ENCODE measurements at regions not wholly inside any gene's neighbourhood (a gene's known extent, or its start where the extent isn't known, plus 50 kb on each side); places are given as distances from the start of the nearest gene placed in this dataset.

GRCh38 chr12:59374783-59375182, 221.0 kb upstream of the SLC16A7 start:
- Histone ChIP-seq H2BK120ac (ENCODE audit: insufficient read depth, low read length, poor library complexity) (no peak overlapping the region), H3K79me1 (ENCODE audit: low read length) (no peaks in the 10 kb centered on the region), H3K18ac (ENCODE audit: low read length) (no peak overlapping the region), H3K9me3 (ENCODE audit: insufficient read depth, low read depth, low read length) (no peaks in the 10 kb centered on the region), H3K36me3 (ENCODE audit: control insufficient read depth in 1 of 2, insufficient read depth in 2 of 2, low read length in 2 of 2) (no peaks in the 10 kb centered on the region), H3K79me2 (ENCODE audit: control insufficient read depth, insufficient read depth, low read length, poor library complexity) (no peaks in the 10 kb centered on the region), H4K91ac (ENCODE audit: low read depth, low read length) (no peak overlapping the region), H2BK12ac (ENCODE audit: low read length) (no peak overlapping the region), H4K12ac (ENCODE audit: low read depth, low read length) (no peak overlapping the region), H3K4me1 (ENCODE audit: control insufficient read depth in 1 of 2, insufficient read depth in 2 of 2, low read length in 2 of 2) (no peaks in the 10 kb centered on the region), H2AFZ (ENCODE audit: insufficient read depth, low read length, poor library complexity) (no peak overlapping the region), H3K4me2 (ENCODE audit: low read length) (no peak overlapping the region), H2AK5ac (ENCODE audit: low read length) (no peak overlapping the region), H4K8ac (ENCODE audit: low read depth, low read length) (no peak overlapping the region), H2BK5ac (ENCODE audit: low read depth, low read length, poor library complexity) (no peak overlapping the region), H3K23ac (ENCODE audit: low read length) (no peak overlapping the region), H3K4me3 (ENCODE audit: low read depth, low read length) (no peak overlapping the region), H3K27ac (ENCODE audit: low read depth, low read length) (no peak overlapping the region), H3K4ac (ENCODE audit: low read depth, low read length) (no peak overlapping the region), H3K27me3 (ENCODE audit: insufficient read depth, low read length) (no peaks in the 10 kb centered on the region), H3K14ac (ENCODE audit: low read length) (no peak overlapping the region), H3K9ac (ENCODE audit: low read length) (no peak overlapping the region)
- no peak for DNase-seq
- whole genome bisulfite sequencing (ENCODE audit: extremely low coverage, insufficient coverage, insufficient read length) = 100% methylated on average over 1 of the region's 1 CpG

- DNase-seq = peak in 1 of 2 donors; percentile 3
- H3K4me1 ChIP-seq (ENCODE audit: control insufficient read depth in 1 of 2, insufficient read depth in 2 of 2, low read length in 2 of 2) = no peaks in the 10 kb centered on the region
- H2BK12ac ChIP-seq (ENCODE audit: low read length) = no peak overlapping the region
- H3K4ac ChIP-seq (ENCODE audit: low read depth, low read length) = no peak overlapping the region
- H3K27me3 ChIP-seq (ENCODE audit: insufficient read depth, low read length) = no peaks in the 10 kb centered on the region
- no peaks in the 10 kb centered on the region for H3K36me3 ChIP-seq (ENCODE audit: control insufficient read depth in 1 of 2, insufficient read depth in 2 of 2, low read length in 2 of 2)
- no peaks in the 10 kb centered on the region for H3K9me3 ChIP-seq (ENCODE audit: insufficient read depth, low read depth, low read length)
- no CpG with 5 or more reads among the region's 3 CpGs for WGBS (ENCODE audit: extremely low coverage, insufficient coverage, insufficient read length)
- no peak overlapping the region for H4K91ac ChIP-seq (ENCODE audit: low read depth, low read length)
- no peak overlapping the region for H2AK5ac ChIP-seq (ENCODE audit: low read length)
- no peak overlapping the region for H2BK120ac ChIP-seq (ENCODE audit: insufficient read depth, low read length, poor library complexity)
- no peak overlapping the region for H3K14ac ChIP-seq (ENCODE audit: low read length)
- H3K79me1 ChIP-seq (ENCODE audit: low read length) = no peaks in the 10 kb centered on the region
- no peak overlapping the region for H4K8ac ChIP-seq (ENCODE audit: low read depth, low read length)
- no peak overlapping the region for H2AFZ ChIP-seq (ENCODE audit: insufficient read depth, low read length, poor library complexity)
- no peaks in the 10 kb centered on the region for H3K79me2 ChIP-seq (ENCODE audit: control insufficient read depth, insufficient read depth, low read length, poor library complexity)
- H3K9ac ChIP-seq (ENCODE audit: low read length) = no peak overlapping the region
- no peak overlapping the region for H3K27ac ChIP-seq (ENCODE audit: low read depth, low read length)
- no peak overlapping the region for H3K23ac ChIP-seq (ENCODE audit: low read length)
- H3K4me3 ChIP-seq (ENCODE audit: low read depth, low read length) = no peak overlapping the region
- no peak overlapping the region for H3K4me2 ChIP-seq (ENCODE audit: low read length)
- no peak overlapping the region for H3K18ac ChIP-seq (ENCODE audit: low read length)
- H4K12ac ChIP-seq (ENCODE audit: low read depth, low read length) = no peak overlapping the region
- no peak overlapping the region for H2BK5ac ChIP-seq (ENCODE audit: low read depth, low read length, poor library complexity)
Observed at GRCh38 chr12:59372956-59373355, 222.9 kb upstream of the SLC16A7 start.

- Histone ChIP-seq H4K12ac (ENCODE audit: low read depth, low read length) (no peak overlapping the region), H3K14ac (ENCODE audit: low read length) (no peak overlapping the region), H3K79me1 (ENCODE audit: low read length) (no peaks in the 10 kb centered on the region), H3K9me3 (ENCODE audit: insufficient read depth, low read depth, low read length) (no peaks in the 10 kb centered on the region), H2BK12ac (ENCODE audit: low read length) (no peak overlapping the region), H3K36me3 (ENCODE audit: control insufficient read depth in 1 of 2, insufficient read depth in 2 of 2, low read length in 2 of 2) (no peaks in the 10 kb centered on the region), H3K27ac (ENCODE audit: low read depth, low read length) (no peak overlapping the region), H2BK120ac (ENCODE audit: insufficient read depth, low read length, poor library complexity) (no peak overlapping the region), H2AK5ac (ENCODE audit: low read length) (no peak overlapping the region), H3K4me1 (ENCODE audit: control insufficient read depth in 1 of 2, insufficient read depth in 2 of 2, low read length in 2 of 2) (no peaks in the 10 kb centered on the region), H3K27me3 (ENCODE audit: insufficient read depth, low read length) (no peaks in the 10 kb centered on the region), H3K4ac (ENCODE audit: low read depth, low read length) (no peak overlapping the region), H3K79me2 (ENCODE audit: control insufficient read depth, insufficient read depth, low read length, poor library complexity) (no peaks in the 10 kb centered on the region), H3K4me2 (ENCODE audit: low read length) (no peak overlapping the region), H3K4me3 (ENCODE audit: low read depth, low read length) (no peak overlapping the region), H3K18ac (ENCODE audit: low read length) (no peak overlapping the region), H2BK5ac (ENCODE audit: low read depth, low read length, poor library complexity) (no peak overlapping the region), H3K9ac (ENCODE audit: low read length) (no peak overlapping the region), H2AFZ (ENCODE audit: insufficient read depth, low read length, poor library complexity) (no peak overlapping the region), H4K8ac (ENCODE audit: low read depth, low read length) (no peak overlapping the region), H4K91ac (ENCODE audit: low read depth, low read length) (no peak overlapping the region), H3K23ac (ENCODE audit: low read length) (no peak overlapping the region)
- no peak for DNase-seq
- WGBS (ENCODE audit: extremely low coverage, insufficient coverage, insufficient read length) = no CpG with 5 or more reads among the region's 3 CpGs
Observed at GRCh38 chr12:59370933-59371332, 224.9 kb upstream of the SLC16A7 start.

- no peak overlapping the region for H3K4ac ChIP-seq (ENCODE audit: low read depth, low read length)
- no peak overlapping the region for H2AK5ac ChIP-seq (ENCODE audit: low read length)
- H3K9me3 ChIP-seq (ENCODE audit: insufficient read depth, low read depth, low read length) = no peaks in the 10 kb centered on the region
- H2BK120ac ChIP-seq (ENCODE audit: insufficient read depth, low read length, poor library complexity) = no peak overlapping the region
- no peaks in the 10 kb centered on the region for H3K79me2 ChIP-seq (ENCODE audit: control insufficient read depth, insufficient read depth, low read length, poor library complexity)
- DNase-seq = no peak
- no peaks in the 10 kb centered on the region for H3K79me1 ChIP-seq (ENCODE audit: low read length)
- no peaks in the 10 kb centered on the region for H3K4me1 ChIP-seq (ENCODE audit: control insufficient read depth in 1 of 2, insufficient read depth in 2 of 2, low read length in 2 of 2)
- H3K23ac ChIP-seq (ENCODE audit: low read length) = no peak overlapping the region
- H3K27ac ChIP-seq (ENCODE audit: low read depth, low read length) = no peak overlapping the region
- H3K4me2 ChIP-seq (ENCODE audit: low read length) = no peak overlapping the region
- no peaks in the 10 kb centered on the region for H3K27me3 ChIP-seq (ENCODE audit: insufficient read depth, low read length)
- H4K91ac ChIP-seq (ENCODE audit: low read depth, low read length) = no peak overlapping the region
- no peak overlapping the region for H2BK12ac ChIP-seq (ENCODE audit: low read length)
- H3K14ac ChIP-seq (ENCODE audit: low read length) = no peak overlapping the region
- no peak overlapping the region for H3K4me3 ChIP-seq (ENCODE audit: low read depth, low read length)
- H4K8ac ChIP-seq (ENCODE audit: low read depth, low read length) = no peak overlapping the region
- H3K36me3 ChIP-seq (ENCODE audit: control insufficient read depth in 1 of 2, insufficient read depth in 2 of 2, low read length in 2 of 2) = no peaks in the 10 kb centered on the region
- no peak overlapping the region for H4K12ac ChIP-seq (ENCODE audit: low read depth, low read length)
- H3K9ac ChIP-seq (ENCODE audit: low read length) = no peak overlapping the region
- no peak overlapping the region for H3K18ac ChIP-seq (ENCODE audit: low read length)
- no CpG with 5 or more reads among the region's 2 CpGs for WGBS (ENCODE audit: extremely low coverage, insufficient coverage, insufficient read length)
- no peak overlapping the region for H2BK5ac ChIP-seq (ENCODE audit: low read depth, low read length, poor library complexity)
- no peak overlapping the region for H2AFZ ChIP-seq (ENCODE audit: insufficient read depth, low read length, poor library complexity)
Observed at GRCh38 chr12:59365133-59365532, 230.7 kb upstream of the SLC16A7 start.

Data from trophoblast cell (in vitro differentiated cells and primary cell).